ENCODE measurements at regions not wholly inside any gene's neighbourhood (a gene's known extent, or its start where the extent isn't known, plus 50 kb on each side); places are given as distances from the start of the nearest gene placed in this dataset.

DNA sequence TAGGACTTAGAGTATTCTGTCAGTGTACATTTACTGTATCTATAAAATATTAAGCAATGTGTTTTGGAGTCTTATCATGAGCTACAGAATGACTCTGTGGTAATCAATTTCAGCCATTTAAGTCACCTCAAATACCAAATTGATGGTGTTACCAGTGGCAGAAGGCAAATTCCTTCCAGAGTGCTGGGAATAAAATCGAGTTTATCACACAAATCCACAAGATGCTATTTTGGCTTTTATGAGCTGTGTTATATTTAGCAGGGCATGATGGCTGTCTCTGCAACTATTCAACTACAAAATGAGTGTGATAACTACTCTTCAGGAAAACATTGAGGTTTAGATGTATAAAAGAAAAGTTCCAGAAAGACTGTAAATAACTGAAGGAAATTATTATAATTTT is 78.2 kb downstream of the AREG start:
- ATAC-seq (no peak), DNase-seq (no peak)
- intact Hi-C loops (cut with DNase I): no loop called here
- WGBS (ENCODE audit: insufficient coverage, low coverage, low lambda C conversion rate, missing lambda C conversion rate): 24% methylated on average over 1 of the region's 1 CpG
- no peaks in the 10 kb centered on the region for H3K4me1 ChIP-seq
- no peaks in the 10 kb centered on the region for H3K36me3 ChIP-seq
- no peak overlapping the region for H3K27ac ChIP-seq
- TF ChIP-seq POLR2A (IDR thresholded peaks at IDR 0.05): no peak
- TF ChIP-seq, protein P1, sequence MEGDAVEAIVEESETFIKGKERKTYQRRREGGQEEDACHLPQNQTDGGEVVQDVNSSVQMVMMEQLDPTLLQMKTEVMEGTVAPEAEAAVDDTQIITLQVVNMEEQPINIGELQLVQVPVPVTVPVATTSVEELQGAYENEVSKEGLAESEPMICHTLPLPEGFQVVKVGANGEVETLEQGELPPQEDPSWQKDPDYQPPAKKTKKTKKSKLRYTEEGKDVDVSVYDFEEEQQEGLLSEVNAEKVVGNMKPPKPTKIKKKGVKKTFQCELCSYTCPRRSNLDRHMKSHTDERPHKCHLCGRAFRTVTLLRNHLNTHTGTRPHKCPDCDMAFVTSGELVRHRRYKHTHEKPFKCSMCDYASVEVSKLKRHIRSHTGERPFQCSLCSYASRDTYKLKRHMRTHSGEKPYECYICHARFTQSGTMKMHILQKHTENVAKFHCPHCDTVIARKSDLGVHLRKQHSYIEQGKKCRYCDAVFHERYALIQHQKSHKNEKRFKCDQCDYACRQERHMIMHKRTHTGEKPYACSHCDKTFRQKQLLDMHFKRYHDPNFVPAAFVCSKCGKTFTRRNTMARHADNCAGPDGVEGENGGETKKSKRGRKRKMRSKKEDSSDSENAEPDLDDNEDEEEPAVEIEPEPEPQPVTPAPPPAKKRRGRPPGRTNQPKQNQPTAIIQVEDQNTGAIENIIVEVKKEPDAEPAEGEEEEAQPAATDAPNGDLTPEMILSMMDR (IDR thresholded peaks at IDR 0.05): no peak
- no peaks in the 10 kb centered on the region for H3K27me3 ChIP-seq
- H3K9me3 ChIP-seq: no peaks in the 10 kb centered on the region
- H3K4me3 ChIP-seq: no peak overlapping the region

GRCh38 chr4:74524985-74525384 is 80.0 kb downstream of the AREG start:
- Histone ChIP-seq H3K4me1 (no peaks in the 10 kb centered on the region), H3K27me3 (no peaks in the 10 kb centered on the region), H3K36me3 (no peaks in the 10 kb centered on the region), H3K27ac (no peak overlapping the region), H3K4me3 (no peak overlapping the region), H3K9me3 (no peaks in the 10 kb centered on the region)
- no peak for TF ChIP-seq POLR2A (IDR thresholded peaks at IDR 0.05)
- TF ChIP-seq, protein P1 (IDR thresholded peaks at IDR 0.05): no peak
- DNase-seq (no peak), ATAC-seq (no peak)
- intact Hi-C loops (cut with DNase I): no loop called here

GRCh38 chr4:74527049-74527448 is 82.1 kb downstream of the AREG start:
- TF ChIP-seq, protein P1 (IDR thresholded peaks at IDR 0.05): no peak
- TF ChIP-seq POLR2A (IDR thresholded peaks at IDR 0.05): no peak
- no peaks in the 10 kb centered on the region for H3K9me3 ChIP-seq
- no CpG with 5 or more reads among the region's 1 CpG for WGBS (ENCODE audit: insufficient coverage, low coverage, low lambda C conversion rate, missing lambda C conversion rate)
- H3K27ac ChIP-seq: no peak overlapping the region
- H3K4me1 ChIP-seq: no peaks in the 10 kb centered on the region
- H3K27me3 ChIP-seq: no peaks in the 10 kb centered on the region
- no peak overlapping the region for H3K4me3 ChIP-seq
- no peak for DNase-seq
- no peaks in the 10 kb centered on the region for H3K36me3 ChIP-seq
- intact Hi-C loops (cut with DNase I): no loop called here
- ATAC-seq: no peak

GRCh38 chr4:74528178-74528577 is 83.2 kb downstream of the AREG start:
- ATAC-seq: no peak
- no peak overlapping the region for H3K4me3 ChIP-seq
- no peak overlapping the region for H3K27ac ChIP-seq
- H3K4me1 ChIP-seq: no peaks in the 10 kb centered on the region
- 71% methylated on average over 1 of the region's 1 CpG for WGBS (ENCODE audit: insufficient coverage, low coverage, low lambda C conversion rate, missing lambda C conversion rate)
- no peaks in the 10 kb centered on the region for H3K36me3 ChIP-seq
- TF ChIP-seq, protein P1 (IDR thresholded peaks at IDR 0.05): no peak
- TF ChIP-seq POLR2A (IDR thresholded peaks at IDR 0.05): no peak
- H3K9me3 ChIP-seq: no peaks in the 10 kb centered on the region
- intact Hi-C loops (cut with DNase I): no loop called here
- no peak for DNase-seq
- H3K27me3 ChIP-seq: no peaks in the 10 kb centered on the region
